ENCODE measurements at regions not wholly inside any gene's neighbourhood (a gene's known extent, or its start where the extent isn't known, plus 50 kb on each side); places are given as distances from the start of the nearest gene placed in this dataset.

- TF ChIP-seq CTCF (IDR thresholded peaks at IDR 0.05 in 8 of 11, conservative IDR thresholded peaks at IDR 0.05 in 3 of 11) (no peak), POLR2A (IDR thresholded peaks at IDR 0.05) (no peak), POLR2AphosphoS5 (IDR thresholded peaks at IDR 0.05) (no peak)
Observed at GRCh38 chr1:80922906-80923305, 877.8 kb upstream of the ADGRL2 start.
